ENCODE measurements at regions not wholly inside any gene's neighbourhood (a gene's known extent, or its start where the extent isn't known, plus 50 kb on each side); places are given as distances from the start of the nearest gene placed in this dataset.
"Not testable (repeated sequence)": the region's sequence is repeated elsewhere in the genome, so short reads cannot be mapped to it uniquely, and the experiment has no call there.

GRCh38 chr4:167903291-167903721 lies 189.0 kb upstream of the ANXA10 start:
- TF ChIP-seq CTCF (conservative IDR thresholded peaks at IDR 0.05; ENCODE audit: low read depth, low read length), result no peak
- DNase-seq (ENCODE audit: low read depth), result no peak

GRCh38 chr4:167906851-167907250 lies 185.5 kb upstream of the ANXA10 start:
- no peak overlapping the region for H3K4me3 ChIP-seq (ENCODE audit: low read length)
- DNase-seq (ENCODE audit: low read depth), result no peak
- no peak for TF ChIP-seq CTCF (conservative IDR thresholded peaks at IDR 0.05; ENCODE audit: low read depth, low read length)

More at GRCh38 chr4:167903291-167903721, 189.0 kb upstream of the ANXA10 start:
- no peak overlapping the region for H3K4me3 ChIP-seq (ENCODE audit: low read length)

- DNase-seq (ENCODE audit: low read depth), result no peak
- H3K4me3 ChIP-seq (ENCODE audit: low read length), result no peak overlapping the region
- no peak for TF ChIP-seq CTCF (conservative IDR thresholded peaks at IDR 0.05; ENCODE audit: low read depth, low read length)
Observed at GRCh38 chr4:167908816-167909215, 183.5 kb upstream of the ANXA10 start.

GRCh38 chr4:167912535-167912934 lies 179.8 kb upstream of the ANXA10 start:
- DNase-seq (ENCODE audit: low read depth); H3K4me3 ChIP-seq (ENCODE audit: low read length): not testable (repeated sequence)

- no peak overlapping the region for H3K4me3 ChIP-seq (ENCODE audit: low read length)
- no peak for TF ChIP-seq CTCF (conservative IDR thresholded peaks at IDR 0.05; ENCODE audit: low read depth, low read length)
- no peak for DNase-seq (ENCODE audit: low read depth)
Observed at GRCh38 chr4:167918077-167918476, 174.3 kb upstream of the ANXA10 start.

GRCh38 chr4:167930166-167930565 lies 162.2 kb upstream of the ANXA10 start:
- TF ChIP-seq CTCF (conservative IDR thresholded peaks at IDR 0.05; ENCODE audit: low read depth, low read length), result no peak
- no peak overlapping the region for H3K4me3 ChIP-seq (ENCODE audit: low read length)
- DNase-seq (ENCODE audit: low read depth), result no peak

GRCh38 chr4:167934216-167934615 lies 158.1 kb upstream of the ANXA10 start:
- DNase-seq (ENCODE audit: low read depth), result no peak
- TF ChIP-seq CTCF (conservative IDR thresholded peaks at IDR 0.05; ENCODE audit: low read depth, low read length), result no peak
- no peak overlapping the region for H3K4me3 ChIP-seq (ENCODE audit: low read length)
